ENCODE measurements at regions not wholly inside any gene's neighbourhood (a gene's known extent, or its start where the extent isn't known, plus 50 kb on each side); places are given as distances from the start of the nearest gene placed in this dataset.
"Not testable (repeated sequence)": the region's sequence is repeated elsewhere in the genome, so short reads cannot be mapped to it uniquely, and the experiment has no call there.

- DNase-seq, result no peak
Measured at GRCh38 chr10:44168478-44168877, 216.4 kb downstream of the CXCL12 start.

- DNase-seq, result no peak
Measured at GRCh38 chr10:44167752-44168151, 217.1 kb downstream of the CXCL12 start.

DNA sequence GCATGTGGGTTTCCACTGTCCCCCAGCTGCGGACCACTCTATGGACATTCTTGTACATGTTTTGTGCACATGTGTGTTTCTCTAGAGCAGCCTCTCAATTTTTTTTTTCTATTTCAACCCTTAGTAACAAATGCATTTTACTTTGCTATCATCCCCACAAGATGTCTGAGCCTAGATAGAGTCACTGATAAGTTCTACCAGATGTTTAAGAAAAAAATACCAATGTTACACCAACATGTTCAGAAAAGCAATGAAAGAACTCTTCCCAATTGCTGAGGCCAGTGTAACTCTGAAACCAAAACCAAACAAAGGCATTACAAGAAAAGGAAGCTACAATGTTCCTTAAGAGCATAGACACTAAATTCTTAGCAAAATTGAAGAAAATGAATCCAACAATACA lies 218.5 kb downstream of the CXCL12 start:
- DNase-seq, result no peak

GRCh38 chr10:44164251-44164956 lies 220.5 kb downstream of the CXCL12 start:
- no peak for DNase-seq

DNA sequence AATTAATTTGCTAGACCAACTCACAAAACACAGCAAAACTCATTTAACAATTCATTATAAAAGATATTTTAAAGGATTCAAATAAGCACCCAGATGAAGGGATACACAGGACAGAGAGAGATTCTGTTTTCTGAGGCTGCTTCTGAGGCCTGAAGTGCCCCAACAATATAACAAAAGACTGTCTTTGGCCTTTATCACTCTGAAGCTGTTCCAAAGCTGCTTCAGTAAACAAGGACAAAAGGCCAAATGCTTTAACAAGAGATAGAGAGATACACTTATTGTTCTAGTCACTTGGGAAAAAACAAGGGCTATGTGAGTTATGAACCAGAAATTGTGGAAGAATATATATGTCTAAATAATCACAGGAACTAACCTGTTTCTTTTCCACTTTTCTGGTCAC lies 223.7 kb downstream of the CXCL12 start:
- DNase-seq, result no peak

GRCh38 chr10:44157574-44157973 lies 227.3 kb downstream of the CXCL12 start:
- DNase-seq, result no peak

DNA sequence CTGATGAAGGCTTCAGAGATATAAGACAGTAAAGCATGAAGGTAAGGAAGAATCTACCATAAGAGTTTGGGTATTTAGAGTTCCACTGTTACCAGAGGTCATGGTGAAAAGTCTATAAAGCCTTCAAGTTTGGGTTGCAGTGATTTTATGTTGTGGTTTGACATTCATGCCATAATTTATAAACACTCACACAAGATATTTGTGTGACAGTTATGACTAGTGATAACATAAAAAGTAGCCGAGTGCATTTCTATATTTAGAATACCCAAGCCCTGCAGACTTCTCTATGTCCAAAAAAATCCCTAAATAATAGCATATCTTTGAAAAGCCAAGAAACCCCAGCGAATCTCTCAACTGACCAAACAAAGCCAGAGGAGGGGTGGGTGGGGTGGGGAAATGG lies 229.9 kb downstream of the CXCL12 start:
- DNase-seq, result no peak

DNA sequence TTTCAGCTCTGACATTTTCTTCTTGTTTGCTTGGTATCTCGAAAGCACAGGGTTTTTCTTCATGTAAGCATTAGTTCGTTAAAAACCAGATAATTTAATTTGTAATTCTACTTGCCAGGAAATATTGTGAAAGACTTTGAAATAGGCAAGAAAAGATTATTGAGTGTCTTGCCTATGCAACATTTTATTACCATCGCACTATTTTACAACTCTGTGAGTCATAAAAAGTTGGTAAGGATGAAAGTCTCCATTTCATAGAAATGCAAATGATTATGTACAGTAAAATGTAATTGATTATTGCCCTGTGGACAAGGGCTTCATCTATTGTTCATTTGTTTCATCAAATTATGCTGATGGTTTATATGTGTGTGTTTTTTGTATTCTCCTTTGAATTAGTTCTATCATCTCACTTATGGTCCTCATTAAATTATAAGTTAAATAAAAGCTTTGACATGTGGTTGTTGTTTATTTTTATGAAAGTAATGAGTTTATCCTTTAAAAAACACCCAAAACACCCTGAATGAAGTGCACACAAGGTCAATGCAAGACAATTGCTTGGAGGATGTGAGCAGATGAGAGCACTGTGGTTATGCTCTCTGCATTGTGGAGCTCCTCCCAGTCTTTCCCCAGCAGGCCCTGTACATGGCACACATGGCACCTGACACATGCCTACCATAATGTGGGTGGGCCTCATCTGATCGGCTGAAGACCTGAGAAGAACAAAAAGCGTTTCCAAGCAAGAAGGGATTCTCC lies 230.8 kb downstream of the CXCL12 start:
- DNase-seq, result no peak

DNA sequence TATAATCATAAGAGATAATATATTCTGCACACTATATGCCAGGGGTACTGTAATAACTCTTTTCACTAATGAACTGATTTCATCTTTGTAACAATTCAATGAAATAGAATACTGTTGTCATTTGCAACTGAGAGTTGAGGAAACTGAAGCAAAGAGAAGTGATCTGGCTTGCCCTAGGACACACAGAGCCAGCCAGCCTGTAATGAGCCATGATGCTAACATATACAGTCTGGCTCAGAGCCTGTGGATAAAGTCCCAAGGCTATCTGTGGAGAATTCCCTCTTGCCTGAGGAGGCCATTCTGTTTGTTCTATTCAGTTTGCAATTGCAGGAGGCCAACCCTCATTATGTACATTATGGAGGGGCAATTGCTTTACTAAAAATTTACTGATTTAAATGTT lies 241.3 kb downstream of the CXCL12 start:
- no peak for DNase-seq

DNA sequence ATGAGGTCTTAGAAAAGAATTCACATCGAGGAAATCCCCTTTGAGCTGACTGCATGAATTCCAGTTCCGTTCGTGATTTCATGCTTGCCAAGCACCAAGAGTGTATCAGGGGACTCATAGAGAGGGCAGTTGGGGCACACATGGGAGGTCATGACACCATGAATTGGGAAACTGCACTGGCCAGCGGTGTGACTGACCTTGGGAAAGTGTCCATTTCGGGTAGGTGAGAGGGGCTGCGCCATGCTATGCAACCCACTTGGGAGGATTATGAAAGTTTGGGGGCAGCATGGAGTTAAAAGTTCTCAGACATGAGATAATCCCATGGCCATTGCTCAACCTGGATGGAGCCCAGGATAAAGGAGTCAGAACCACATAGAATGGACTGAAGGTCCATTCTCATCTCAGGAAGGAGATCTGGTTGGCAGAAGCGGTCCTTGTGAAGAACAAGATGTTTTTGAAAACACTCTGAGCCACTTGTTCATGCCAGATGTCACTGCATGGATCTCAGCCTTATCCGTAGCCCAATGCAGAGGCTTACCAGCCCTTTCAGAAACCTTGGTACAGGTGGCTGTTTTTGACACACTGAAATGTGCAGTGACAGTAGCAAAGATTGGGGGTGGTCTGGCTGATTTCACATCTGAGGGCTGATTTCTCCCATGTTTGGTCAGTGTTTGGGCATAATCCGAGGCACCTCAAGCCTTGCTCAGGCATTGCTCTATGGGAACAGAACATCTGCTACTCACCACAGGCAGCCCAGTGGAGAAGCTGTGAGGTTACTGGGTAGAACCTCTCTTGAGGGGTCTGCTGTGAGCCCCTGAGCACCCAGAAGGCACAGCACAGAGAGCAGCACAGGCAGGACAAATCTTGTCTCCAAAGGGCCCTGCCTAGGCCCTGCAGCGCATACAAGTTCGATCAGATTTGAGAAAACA lies 252.3 kb downstream of the CXCL12 start:
- DNase-seq, result no peak

GRCh38 chr10:44126291-44126717 lies 258.6 kb downstream of the CXCL12 start:
- DNase-seq, result no peak

- no peak for DNase-seq
Measured at GRCh38 chr10:44125879-44126278, 259.0 kb downstream of the CXCL12 start.

- no peak for DNase-seq
Measured at GRCh38 chr10:44118500-44118899, 266.4 kb downstream of the CXCL12 start.

GRCh38 chr10:44116474-44116873 lies 268.4 kb downstream of the CXCL12 start:
- no peak for DNase-seq

- no peak for DNase-seq
Measured at GRCh38 chr10:44115516-44115915, 269.4 kb downstream of the CXCL12 start.

DNA sequence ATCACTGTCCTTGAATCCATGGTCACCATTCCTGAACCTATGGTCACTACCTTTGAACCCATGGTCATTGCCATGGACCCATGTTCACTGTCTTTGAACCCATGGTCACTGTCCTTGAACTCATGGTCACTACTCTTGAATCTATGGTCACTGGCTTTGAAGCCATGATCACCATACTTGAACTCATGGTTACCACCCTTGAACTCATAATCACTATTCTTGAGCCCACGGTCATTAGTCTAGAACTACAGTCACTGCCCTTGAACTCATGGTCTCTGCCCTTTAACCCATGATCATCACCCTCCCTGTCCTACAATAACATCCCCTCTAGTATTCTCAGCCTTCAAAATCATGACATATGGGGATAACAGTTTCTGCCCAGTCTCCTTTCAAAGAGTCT lies 270.5 kb downstream of the CXCL12 start:
- no peak for DNase-seq

DNA sequence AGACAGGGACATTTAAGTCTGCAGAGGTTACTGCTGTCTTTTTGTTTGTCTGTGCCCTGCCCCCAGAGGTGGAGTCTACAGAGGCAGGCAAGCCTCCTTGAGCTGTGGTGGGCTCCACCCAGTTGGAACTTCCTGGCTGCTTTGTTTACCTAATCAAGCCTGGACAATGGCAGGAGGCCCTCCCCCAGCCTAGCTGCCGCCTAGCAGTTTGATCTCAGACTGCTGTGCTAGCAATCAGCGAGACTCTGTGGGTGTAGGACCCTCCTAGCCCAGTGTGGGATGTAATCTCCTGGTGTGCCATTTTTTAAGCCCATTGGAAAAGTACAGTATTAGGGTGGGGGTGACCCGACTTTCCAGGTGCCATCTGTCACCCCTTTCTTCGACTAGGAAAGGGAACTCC lies 272.6 kb downstream of the CXCL12 start:
- not testable (repeated sequence) for DNase-seq

DNA sequence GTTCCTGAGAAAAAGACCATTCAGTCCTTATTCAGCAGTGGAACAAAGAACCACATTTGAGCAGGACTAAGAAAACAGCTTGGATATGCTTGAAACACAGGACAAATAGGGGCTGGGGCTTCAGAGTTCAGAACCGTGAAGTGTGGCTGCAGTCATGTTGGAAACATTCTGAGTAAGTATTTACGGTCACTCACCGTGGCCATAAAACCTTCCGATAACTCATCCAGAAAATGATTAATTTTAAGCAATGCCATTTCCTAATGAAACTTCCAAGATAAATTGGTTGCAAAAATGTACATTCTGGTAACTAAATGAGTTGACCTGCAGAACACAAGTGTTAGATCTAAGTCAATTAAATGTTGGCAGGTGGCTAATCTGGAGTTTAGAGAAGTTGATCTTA lies 279.2 kb downstream of the CXCL12 start:
- DNase-seq, result no peak

GRCh38 chr10:44102726-44103255 lies 282.1 kb downstream of the CXCL12 start:
- DNase-seq, result no peak

GRCh38 chr10:44101082-44101481 lies 283.8 kb downstream of the CXCL12 start:
- DNase-seq, result no peak

GRCh38 chr10:44099511-44099910 lies 285.4 kb downstream of the CXCL12 start:
- DNase-seq, result no peak

DNA sequence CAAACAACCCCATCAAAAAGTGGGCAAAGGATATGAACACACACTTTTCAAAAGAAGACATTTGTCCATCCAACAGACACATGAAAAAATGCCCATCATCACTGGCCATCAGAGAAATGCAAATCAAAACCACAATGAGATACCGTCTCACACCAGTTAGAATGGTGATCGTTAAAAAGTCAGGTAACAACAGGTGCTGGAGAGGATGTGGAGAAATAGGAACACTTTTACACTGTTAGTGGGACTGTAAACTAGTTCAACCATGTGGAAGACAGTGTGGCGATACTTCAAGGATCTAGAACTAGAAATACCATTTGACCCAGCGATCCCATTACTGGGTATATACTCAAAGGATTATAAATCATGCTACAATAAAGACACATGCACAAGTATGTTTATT lies 288.7 kb downstream of the CXCL12 start:
- DNase-seq, result not testable (repeated sequence)

GRCh38 chr10:44089671-44090070 lies 295.2 kb downstream of the CXCL12 start:
- DNase-seq, result no peak

All from NCI-H2029 treated with DMSO at 0.1 percent for 48 hours (cell line).